ENCODE measurements at regions not wholly inside any gene's neighbourhood (a gene's known extent, or its start where the extent isn't known, plus 50 kb on each side); places are given as distances from the start of the nearest gene placed in this dataset.

DNA sequence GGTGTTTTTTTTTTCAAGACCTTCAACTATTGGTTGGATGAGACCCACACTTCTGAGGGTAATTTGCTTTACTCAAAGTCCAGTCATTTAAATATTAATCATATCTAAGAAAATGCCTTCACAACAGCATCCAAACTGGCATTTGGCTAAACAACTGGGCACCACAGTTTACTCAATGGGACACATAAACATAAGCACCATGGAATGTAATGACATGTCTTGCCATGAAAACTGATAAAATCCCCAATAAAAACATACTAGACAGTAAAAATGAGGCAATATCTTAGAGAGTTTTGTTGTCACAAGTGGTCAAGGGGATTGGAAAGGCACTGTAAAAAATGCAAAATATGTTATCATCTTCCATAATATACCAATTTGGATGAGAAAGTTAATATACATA is 838.8 kb upstream of the ADAMTS5 start:
- Mint-ChIP-seq H3K4me1 (peaks cover 6% of the 10 kb centered on the region), H3K27me3 (ENCODE audit: low read depth) (no peaks in the 10 kb centered on the region), H3K27ac (no peak overlapping the region), H3K36me3 (ENCODE audit: low read depth) (no peaks in the 10 kb centered on the region), H3K4me3 (no peak overlapping the region), H3K9me3 (peaks cover 3% of the 10 kb centered on the region)
- TF ChIP-seq, protein P1, sequence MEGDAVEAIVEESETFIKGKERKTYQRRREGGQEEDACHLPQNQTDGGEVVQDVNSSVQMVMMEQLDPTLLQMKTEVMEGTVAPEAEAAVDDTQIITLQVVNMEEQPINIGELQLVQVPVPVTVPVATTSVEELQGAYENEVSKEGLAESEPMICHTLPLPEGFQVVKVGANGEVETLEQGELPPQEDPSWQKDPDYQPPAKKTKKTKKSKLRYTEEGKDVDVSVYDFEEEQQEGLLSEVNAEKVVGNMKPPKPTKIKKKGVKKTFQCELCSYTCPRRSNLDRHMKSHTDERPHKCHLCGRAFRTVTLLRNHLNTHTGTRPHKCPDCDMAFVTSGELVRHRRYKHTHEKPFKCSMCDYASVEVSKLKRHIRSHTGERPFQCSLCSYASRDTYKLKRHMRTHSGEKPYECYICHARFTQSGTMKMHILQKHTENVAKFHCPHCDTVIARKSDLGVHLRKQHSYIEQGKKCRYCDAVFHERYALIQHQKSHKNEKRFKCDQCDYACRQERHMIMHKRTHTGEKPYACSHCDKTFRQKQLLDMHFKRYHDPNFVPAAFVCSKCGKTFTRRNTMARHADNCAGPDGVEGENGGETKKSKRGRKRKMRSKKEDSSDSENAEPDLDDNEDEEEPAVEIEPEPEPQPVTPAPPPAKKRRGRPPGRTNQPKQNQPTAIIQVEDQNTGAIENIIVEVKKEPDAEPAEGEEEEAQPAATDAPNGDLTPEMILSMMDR (IDR thresholded peaks at IDR 0.05; ENCODE audit: unreplicated experiment in 3 of 3) = no peak

DNA sequence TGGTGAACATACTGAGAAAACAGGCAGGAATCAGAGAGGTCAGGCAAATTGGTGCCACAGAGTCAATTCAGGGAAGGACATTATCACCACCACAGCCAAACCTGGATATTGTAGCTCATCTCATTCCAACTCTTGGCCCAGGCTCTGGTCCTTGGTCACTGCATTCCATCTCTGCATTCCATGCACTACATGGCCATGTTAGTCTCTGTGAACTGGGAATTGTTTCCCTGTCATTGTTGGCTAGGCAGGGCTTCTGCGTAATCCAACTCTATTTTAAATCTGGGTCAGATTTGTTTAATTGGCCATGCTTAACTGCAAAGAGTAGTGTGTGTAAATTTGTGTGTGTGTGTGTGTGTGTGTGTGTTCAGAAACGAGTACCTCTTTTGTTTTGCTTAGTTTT is 837.6 kb upstream of the ADAMTS5 start:
- H3K36me3 Mint-ChIP-seq (ENCODE audit: low read depth) = no peaks in the 10 kb centered on the region

DNA sequence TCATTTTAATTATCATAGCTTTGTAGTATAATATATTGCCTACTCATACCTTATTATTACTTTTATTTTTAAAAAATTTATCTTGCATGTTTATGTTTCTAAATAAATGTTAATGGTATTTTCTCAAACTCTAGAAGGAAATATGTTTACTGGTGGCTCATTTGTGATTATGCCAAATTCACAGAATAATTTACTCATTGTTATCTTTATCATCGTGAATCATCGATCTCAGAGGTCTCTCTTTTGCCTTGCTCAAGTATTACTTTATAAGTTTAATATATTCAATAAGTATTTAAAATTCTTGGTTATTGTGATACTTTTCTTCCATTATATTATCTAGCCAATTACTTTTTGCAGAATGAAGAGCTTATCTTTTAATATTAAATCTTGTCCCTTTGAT is 836.7 kb upstream of the ADAMTS5 start:
- Mint-ChIP-seq H3K27me3 (ENCODE audit: low read depth) (no peaks in the 10 kb centered on the region), H3K9me3 (no peaks in the 10 kb centered on the region), H3K27ac (no peak overlapping the region)

More for the DNA sequence above, 837.6 kb upstream of the ADAMTS5 start:
- Mint-ChIP-seq H3K27ac (no peak overlapping the region), H3K4me1 (peaks cover 13% of the 10 kb centered on the region), H3K9me3 (peaks cover 3% of the 10 kb centered on the region), H3K4me3 (no peak overlapping the region), H3K27me3 (ENCODE audit: low read depth) (no peaks in the 10 kb centered on the region)
- TF ChIP-seq, protein P1 (IDR thresholded peaks at IDR 0.05; ENCODE audit: unreplicated experiment in 3 of 3) = no peak

DNA sequence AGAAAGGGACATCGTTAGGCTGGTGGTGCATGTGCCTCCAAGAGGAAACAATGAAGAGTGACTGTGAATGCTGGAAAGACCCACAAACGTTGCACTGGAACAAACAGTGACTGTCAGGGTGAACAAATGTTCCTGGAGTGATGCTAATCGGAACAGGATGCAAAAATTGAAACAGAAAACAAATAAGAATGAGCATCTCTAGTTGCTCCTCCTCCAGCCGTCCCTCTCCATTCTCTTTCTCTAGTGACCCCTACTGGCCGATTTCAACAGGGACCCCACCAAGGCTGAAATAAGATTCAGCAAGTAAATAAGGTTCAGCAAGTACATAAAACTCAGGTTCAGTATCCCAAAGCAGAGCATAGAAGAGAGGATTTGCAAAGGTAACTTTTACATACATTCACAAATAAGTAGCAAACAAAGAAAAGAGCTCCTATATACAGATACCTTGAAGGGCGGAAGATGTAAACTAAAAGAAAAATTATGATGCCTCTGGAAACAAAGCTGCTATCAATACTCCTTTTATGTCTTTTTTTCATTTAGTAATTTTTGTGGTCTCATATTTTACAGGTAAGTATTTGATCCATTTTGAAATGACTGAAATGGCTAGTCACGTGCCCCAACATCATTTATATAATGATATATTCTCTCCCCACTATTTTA is 836.1 kb upstream of the ADAMTS5 start:
- TF ChIP-seq, protein P1 (IDR thresholded peaks at IDR 0.05; ENCODE audit: unreplicated experiment in 3 of 3) = peak; percentile 35 to 48 (median 38)
- Mint-ChIP-seq H3K9me3 (no peaks in the 10 kb centered on the region), H3K4me3 (no peak overlapping the region), H3K36me3 (ENCODE audit: low read depth) (no peaks in the 10 kb centered on the region), H3K27ac (no peak overlapping the region), H3K4me1 (peaks cover 15% of the 10 kb centered on the region), H3K27me3 (ENCODE audit: low read depth) (no peaks in the 10 kb centered on the region)

More for the DNA sequence above, 836.7 kb upstream of the ADAMTS5 start:
- TF ChIP-seq, protein P1 (IDR thresholded peaks at IDR 0.05; ENCODE audit: unreplicated experiment in 3 of 3) = no peak
- Mint-ChIP-seq H3K4me3 (no peak overlapping the region), H3K36me3 (ENCODE audit: low read depth) (no peaks in the 10 kb centered on the region), H3K4me1 (peaks cover 15% of the 10 kb centered on the region)

DNA sequence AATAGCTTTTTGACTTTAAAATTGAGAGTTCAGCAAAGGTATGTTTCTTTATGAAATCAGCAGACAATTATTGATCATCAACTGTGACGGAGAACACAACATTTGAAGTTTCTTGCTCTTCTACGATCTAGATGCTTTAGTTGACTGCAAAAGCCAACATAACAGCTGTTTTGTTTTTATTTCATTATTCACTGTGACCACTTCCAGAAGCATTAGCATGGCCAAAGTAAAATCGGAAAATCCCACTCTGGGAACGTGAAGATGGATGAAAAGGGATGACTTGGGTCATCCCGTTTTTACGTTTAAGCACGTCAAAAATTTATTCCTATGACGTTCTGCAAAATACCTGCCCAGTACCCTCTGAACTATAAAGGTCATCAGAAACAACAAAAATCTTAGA is 833.0 kb upstream of the ADAMTS5 start:
- no peaks in the 10 kb centered on the region for H3K9me3 Mint-ChIP-seq
- H3K4me1 Mint-ChIP-seq = peaks cover 27% of the 10 kb centered on the region
- H3K36me3 Mint-ChIP-seq (ENCODE audit: low read depth) = no peaks in the 10 kb centered on the region
- no peak overlapping the region for H3K4me3 Mint-ChIP-seq
- TF ChIP-seq, protein P1 (IDR thresholded peaks at IDR 0.05; ENCODE audit: unreplicated experiment in 3 of 3) = no peak
- H3K27me3 Mint-ChIP-seq (ENCODE audit: low read depth) = no peaks in the 10 kb centered on the region
- H3K27ac Mint-ChIP-seq = peak overlapping the region in 2 of 3 experiments; percentile 23 to 66

DNA sequence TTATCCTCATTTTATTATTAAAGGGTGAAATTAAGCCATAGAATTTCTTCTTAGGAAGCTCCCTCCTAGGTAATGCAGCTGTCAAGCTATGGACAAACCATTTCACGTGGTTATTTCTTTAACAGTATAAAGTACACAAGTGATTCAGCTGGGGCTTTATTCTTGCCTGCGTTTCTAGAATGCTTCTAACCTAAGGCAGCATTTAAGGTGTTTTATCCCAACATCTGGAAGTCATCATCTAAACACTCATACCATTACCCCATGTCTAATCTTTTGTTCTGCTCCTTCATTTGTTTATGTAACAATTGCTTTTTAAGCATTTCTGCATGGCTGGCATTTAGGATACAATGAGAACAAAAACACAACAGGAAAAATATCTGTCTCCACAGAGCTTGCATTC is 829.2 kb upstream of the ADAMTS5 start:
- peak overlapping the region; percentile 87 to 93 (median 90) for H3K27ac Mint-ChIP-seq
- H3K9me3 Mint-ChIP-seq = peaks cover 7% of the 10 kb centered on the region
- H3K27me3 Mint-ChIP-seq (ENCODE audit: low read depth) = no peaks in the 10 kb centered on the region
- no peaks in the 10 kb centered on the region for H3K36me3 Mint-ChIP-seq (ENCODE audit: low read depth)
- H3K4me1 Mint-ChIP-seq = peaks cover 27% of the 10 kb centered on the region
- TF ChIP-seq, protein P1 (IDR thresholded peaks at IDR 0.05; ENCODE audit: unreplicated experiment in 3 of 3) = no peak
- H3K4me3 Mint-ChIP-seq = no peak overlapping the region

Data from nephron (organoid).